ENCODE measurements at regions not wholly inside any gene's neighbourhood (a gene's known extent, or its start where the extent isn't known, plus 50 kb on each side); places are given as distances from the start of the nearest gene placed in this dataset.

DNA sequence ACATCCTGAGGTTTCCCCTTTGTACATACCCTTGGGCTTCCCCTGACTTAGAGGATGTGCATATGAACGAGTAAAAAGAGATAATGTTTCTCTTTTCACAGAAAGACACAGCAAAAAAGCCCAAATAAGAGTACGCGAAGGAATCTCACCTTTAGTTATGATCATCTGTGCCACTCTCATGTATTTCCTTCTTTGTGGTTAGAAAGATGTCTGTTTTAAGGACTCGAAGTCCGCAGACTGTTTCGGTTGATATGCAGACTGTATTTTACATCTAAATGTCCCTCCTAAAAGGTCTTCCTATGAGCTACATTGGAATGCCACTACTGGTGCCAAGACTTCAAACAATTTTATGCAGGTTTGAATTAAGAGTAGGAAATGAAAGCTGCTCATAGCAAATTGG, 102.3 kb upstream of the GOT2 start:
- no peak for TF ChIP-seq EZH2 (IDR thresholded peaks at IDR 0.05; ENCODE audit: borderline replicate concordance, low read length)
- TF ChIP-seq, protein P1, sequence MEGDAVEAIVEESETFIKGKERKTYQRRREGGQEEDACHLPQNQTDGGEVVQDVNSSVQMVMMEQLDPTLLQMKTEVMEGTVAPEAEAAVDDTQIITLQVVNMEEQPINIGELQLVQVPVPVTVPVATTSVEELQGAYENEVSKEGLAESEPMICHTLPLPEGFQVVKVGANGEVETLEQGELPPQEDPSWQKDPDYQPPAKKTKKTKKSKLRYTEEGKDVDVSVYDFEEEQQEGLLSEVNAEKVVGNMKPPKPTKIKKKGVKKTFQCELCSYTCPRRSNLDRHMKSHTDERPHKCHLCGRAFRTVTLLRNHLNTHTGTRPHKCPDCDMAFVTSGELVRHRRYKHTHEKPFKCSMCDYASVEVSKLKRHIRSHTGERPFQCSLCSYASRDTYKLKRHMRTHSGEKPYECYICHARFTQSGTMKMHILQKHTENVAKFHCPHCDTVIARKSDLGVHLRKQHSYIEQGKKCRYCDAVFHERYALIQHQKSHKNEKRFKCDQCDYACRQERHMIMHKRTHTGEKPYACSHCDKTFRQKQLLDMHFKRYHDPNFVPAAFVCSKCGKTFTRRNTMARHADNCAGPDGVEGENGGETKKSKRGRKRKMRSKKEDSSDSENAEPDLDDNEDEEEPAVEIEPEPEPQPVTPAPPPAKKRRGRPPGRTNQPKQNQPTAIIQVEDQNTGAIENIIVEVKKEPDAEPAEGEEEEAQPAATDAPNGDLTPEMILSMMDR (conservative IDR thresholded peaks at IDR 0.05 in 1 of 2, IDR thresholded peaks at IDR 0.05 in 1 of 2; ENCODE audit: extremely low read depth in 1 of 2, insufficient read depth in 1 of 2, low read depth in 1 of 2, low read length in 2 of 2) = no peak
